Stimulated activated CD4-positive, alpha-beta T cell treated with anti-CD3 and anti-CD28 coated beads, Interleukin-15, amount 100 ng/mL, for 24 hours (primary cell): ENCODE measurements at regions not wholly inside any gene's neighbourhood (a gene's known extent, or its start where the extent isn't known, plus 50 kb on each side); places are given as distances from the start of the nearest gene placed in this dataset.
"Not testable (repeated sequence)": the region's sequence is repeated elsewhere in the genome, so short reads cannot be mapped to it uniquely, and the experiment has no call there.

Source experiments
- DNase-seq: peaks from one replicate; pipeline ENCODE4 v3.0.0-alpha.2; 2020

- no peak for DNase-seq
These were observed 109.0 kb upstream of the ARSJ start for GRCh38 chr4:114088481-114088880.

- DNase-seq: no peak
These were observed 112.1 kb upstream of the ARSJ start for GRCh38 chr4:114091546-114091945.

- DNase-seq: no peak
These were observed 113.8 kb upstream of the ARSJ start for GRCh38 chr4:114093221-114093715.

- DNase-seq: no peak
These were observed 121.0 kb upstream of the ARSJ start for GRCh38 chr4:114100288-114101031.

- no peak for DNase-seq
These were observed 124.5 kb upstream of the ARSJ start for GRCh38 chr4:114103908-114104307.

- no peak for DNase-seq
These were observed 129.4 kb upstream of the ARSJ start for GRCh38 chr4:114108869-114109268.

GRCh38 chr4:114109776-114110175, 130.3 kb upstream of the ARSJ start:
- no peak for DNase-seq

- DNase-seq: no peak
These were observed 136.1 kb upstream of the ARSJ start for GRCh38 chr4:114115526-114115925.

- DNase-seq: no peak
These were observed 137.4 kb upstream of the ARSJ start for GRCh38 chr4:114116861-114117260.

GRCh38 chr4:114121221-114121620, 141.8 kb upstream of the ARSJ start:
- DNase-seq: no peak

GRCh38 chr4:114132199-114132598, 152.8 kb upstream of the ARSJ start:
- DNase-seq: no peak

GRCh38 chr4:114132830-114133229, 153.4 kb upstream of the ARSJ start:
- no peak for DNase-seq

- no peak for DNase-seq
These were observed 156.6 kb upstream of the ARSJ start for GRCh38 chr4:114136069-114136468.

- no peak for DNase-seq
These were observed 158.5 kb upstream of the ARSJ start for GRCh38 chr4:114137984-114138383.

GRCh38 chr4:114146947-114147618, 167.6 kb upstream of the ARSJ start:
- DNase-seq: no peak

GRCh38 chr4:114147619-114148208, 168.3 kb upstream of the ARSJ start:
- DNase-seq: peak; percentile 25

- not testable (repeated sequence) for DNase-seq
These were observed 169.1 kb upstream of the ARSJ start for GRCh38 chr4:114148372-114149070.

GRCh38 chr4:114156371-114156770, 176.9 kb upstream of the ARSJ start:
- DNase-seq: no peak

GRCh38 chr4:114161809-114162208, 182.4 kb upstream of the ARSJ start:
- no peak for DNase-seq

- no peak for DNase-seq
These were observed 183.6 kb upstream of the ARSJ start for GRCh38 chr4:114163051-114163450.

- no peak for DNase-seq
These were observed 194.5 kb upstream of the ARSJ start for GRCh38 chr4:114173968-114174367.

GRCh38 chr4:114177628-114178027, 198.2 kb upstream of the ARSJ start:
- no peak for DNase-seq

- DNase-seq: no peak
These were observed 198.9 kb upstream of the ARSJ start for GRCh38 chr4:114178392-114178791.
